ENCODE measurements at regions not wholly inside any gene's neighbourhood (a gene's known extent, or its start where the extent isn't known, plus 50 kb on each side); places are given as distances from the start of the nearest gene placed in this dataset.
"Not testable (repeated sequence)": the region's sequence is repeated elsewhere in the genome, so short reads cannot be mapped to it uniquely, and the experiment has no call there.

DNA sequence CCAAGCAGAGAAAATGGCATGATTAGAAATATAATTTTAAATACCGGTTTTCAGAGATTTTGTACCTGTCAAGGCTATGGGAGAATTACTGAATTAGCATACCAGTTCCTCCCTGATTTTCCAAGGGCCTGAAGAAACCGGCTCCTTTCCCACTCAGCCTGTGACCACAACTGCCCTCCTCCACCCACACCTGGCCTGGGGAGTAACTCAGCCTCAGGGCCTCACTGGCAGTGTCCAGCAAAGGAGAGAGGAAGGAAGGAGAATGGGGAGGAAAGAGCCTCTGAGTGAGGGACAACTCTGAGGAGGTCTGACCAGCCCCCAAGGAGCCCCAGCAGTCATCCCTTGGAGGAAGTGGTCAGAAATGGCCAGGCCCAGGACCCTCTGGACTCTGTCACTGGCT lies 98.0 kb upstream of the LYZL2 start:
- H3K27ac ChIP-seq (replicated peaks) = no peak overlapping the region
- H3K27me3 ChIP-seq (ENCODE audit: insufficient read depth, poor library complexity, severe bottlenecking) = no peaks in the 10 kb centered on the region
- DNase-seq (ENCODE audit: low read depth in 1 of 2, low spot score in 1 of 2) = peak in 1 of 2 experiments; percentile 8
- H3K4me3 ChIP-seq (replicated peaks; ENCODE audit: insufficient read depth, low read length) = no peak overlapping the region
- TF ChIP-seq SPI1 (IDR thresholded peaks at IDR 0.05; ENCODE audit: borderline replicate concordance, low read depth) = no peak
- TF ChIP-seq, protein P1, sequence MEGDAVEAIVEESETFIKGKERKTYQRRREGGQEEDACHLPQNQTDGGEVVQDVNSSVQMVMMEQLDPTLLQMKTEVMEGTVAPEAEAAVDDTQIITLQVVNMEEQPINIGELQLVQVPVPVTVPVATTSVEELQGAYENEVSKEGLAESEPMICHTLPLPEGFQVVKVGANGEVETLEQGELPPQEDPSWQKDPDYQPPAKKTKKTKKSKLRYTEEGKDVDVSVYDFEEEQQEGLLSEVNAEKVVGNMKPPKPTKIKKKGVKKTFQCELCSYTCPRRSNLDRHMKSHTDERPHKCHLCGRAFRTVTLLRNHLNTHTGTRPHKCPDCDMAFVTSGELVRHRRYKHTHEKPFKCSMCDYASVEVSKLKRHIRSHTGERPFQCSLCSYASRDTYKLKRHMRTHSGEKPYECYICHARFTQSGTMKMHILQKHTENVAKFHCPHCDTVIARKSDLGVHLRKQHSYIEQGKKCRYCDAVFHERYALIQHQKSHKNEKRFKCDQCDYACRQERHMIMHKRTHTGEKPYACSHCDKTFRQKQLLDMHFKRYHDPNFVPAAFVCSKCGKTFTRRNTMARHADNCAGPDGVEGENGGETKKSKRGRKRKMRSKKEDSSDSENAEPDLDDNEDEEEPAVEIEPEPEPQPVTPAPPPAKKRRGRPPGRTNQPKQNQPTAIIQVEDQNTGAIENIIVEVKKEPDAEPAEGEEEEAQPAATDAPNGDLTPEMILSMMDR (IDR thresholded peaks at IDR 0.05; ENCODE audit: insufficient read depth, low read length) = no peak
- TF ChIP-seq, protein P2, sequence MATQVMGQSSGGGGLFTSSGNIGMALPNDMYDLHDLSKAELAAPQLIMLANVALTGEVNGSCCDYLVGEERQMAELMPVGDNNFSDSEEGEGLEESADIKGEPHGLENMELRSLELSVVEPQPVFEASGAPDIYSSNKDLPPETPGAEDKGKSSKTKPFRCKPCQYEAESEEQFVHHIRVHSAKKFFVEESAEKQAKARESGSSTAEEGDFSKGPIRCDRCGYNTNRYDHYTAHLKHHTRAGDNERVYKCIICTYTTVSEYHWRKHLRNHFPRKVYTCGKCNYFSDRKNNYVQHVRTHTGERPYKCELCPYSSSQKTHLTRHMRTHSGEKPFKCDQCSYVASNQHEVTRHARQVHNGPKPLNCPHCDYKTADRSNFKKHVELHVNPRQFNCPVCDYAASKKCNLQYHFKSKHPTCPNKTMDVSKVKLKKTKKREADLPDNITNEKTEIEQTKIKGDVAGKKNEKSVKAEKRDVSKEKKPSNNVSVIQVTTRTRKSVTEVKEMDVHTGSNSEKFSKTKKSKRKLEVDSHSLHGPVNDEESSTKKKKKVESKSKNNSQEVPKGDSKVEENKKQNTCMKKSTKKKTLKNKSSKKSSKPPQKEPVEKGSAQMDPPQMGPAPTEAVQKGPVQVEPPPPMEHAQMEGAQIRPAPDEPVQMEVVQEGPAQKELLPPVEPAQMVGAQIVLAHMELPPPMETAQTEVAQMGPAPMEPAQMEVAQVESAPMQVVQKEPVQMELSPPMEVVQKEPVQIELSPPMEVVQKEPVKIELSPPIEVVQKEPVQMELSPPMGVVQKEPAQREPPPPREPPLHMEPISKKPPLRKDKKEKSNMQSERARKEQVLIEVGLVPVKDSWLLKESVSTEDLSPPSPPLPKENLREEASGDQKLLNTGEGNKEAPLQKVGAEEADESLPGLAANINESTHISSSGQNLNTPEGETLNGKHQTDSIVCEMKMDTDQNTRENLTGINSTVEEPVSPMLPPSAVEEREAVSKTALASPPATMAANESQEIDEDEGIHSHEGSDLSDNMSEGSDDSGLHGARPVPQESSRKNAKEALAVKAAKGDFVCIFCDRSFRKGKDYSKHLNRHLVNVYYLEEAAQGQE (IDR thresholded peaks at IDR 0.05; ENCODE audit: insufficient replicate concordance, low read depth) = no peak
- TF ChIP-seq GABPA (IDR thresholded peaks at IDR 0.05; ENCODE audit: low read depth) = no peak
- TF ChIP-seq POLR2AphosphoS5 (IDR thresholded peaks at IDR 0.05; ENCODE audit: low read depth) = no peak

DNA sequence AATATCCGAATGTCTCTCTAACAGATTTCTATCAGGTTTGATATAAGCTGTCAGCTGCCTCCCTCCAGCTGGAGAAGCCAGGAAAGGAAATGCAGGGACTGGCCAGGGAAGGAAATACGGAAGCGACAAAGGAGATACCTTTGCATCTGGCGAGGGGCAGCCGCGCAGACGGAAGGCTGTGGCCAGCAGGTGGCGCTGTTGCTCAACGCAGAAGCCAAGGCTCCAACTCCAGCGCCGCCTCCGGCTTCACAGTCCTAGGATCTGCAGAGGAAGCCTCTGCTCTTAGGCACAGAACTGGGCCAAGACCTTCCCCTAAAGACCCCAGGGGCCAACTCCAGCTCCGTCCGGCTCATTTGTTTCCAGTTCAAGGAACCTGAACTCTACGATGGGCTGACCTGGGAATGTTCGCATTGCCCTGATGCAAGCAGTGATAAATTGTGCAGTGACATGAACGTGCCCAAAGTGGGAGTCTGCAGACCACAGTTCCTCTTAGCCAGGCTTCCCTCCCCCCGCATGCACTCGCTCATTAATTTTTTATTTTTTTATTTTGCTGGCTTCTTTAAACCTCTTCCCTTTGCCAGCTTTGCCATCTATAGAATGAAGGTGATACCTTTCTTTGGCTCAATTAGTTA lies 97.3 kb upstream of the LYZL2 start:
- not testable (repeated sequence) for H3K27me3 ChIP-seq (ENCODE audit: insufficient read depth, poor library complexity, severe bottlenecking); H3K27ac ChIP-seq (replicated peaks); H3K4me3 ChIP-seq (replicated peaks; ENCODE audit: insufficient read depth, low read length)
- peak; percentile 45 to 66 for DNase-seq (ENCODE audit: low read depth in 1 of 2, low spot score in 1 of 2)
- TF ChIP-seq, protein P1 (IDR thresholded peaks at IDR 0.05; ENCODE audit: insufficient read depth, low read length) = peak; percentile 45

DNA sequence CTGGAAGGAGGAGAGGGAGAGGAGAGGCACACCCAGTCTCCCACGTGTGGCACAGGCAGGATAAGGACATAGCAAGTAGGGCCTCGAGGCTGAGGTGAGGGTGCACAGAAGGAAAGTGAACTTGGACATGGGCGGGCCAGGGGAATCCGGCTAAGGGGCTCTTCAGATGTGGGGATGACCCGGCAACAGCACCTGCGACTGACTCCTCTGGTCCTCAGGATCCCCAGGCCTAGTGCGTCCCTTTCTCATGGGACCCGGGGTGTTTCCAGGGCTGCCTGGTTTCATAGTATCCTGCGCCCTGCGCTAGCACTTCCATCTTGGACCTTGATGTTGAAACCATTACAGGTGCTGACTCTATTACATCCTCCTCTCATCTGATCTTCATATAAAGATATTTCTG lies 96.1 kb upstream of the LYZL2 start:
- TF ChIP-seq POLR2AphosphoS5 (IDR thresholded peaks at IDR 0.05; ENCODE audit: low read depth) (no peak), SPI1 (IDR thresholded peaks at IDR 0.05; ENCODE audit: borderline replicate concordance, low read depth) (no peak), GABPA (IDR thresholded peaks at IDR 0.05; ENCODE audit: low read depth) (no peak)
- TF ChIP-seq, protein P1 (IDR thresholded peaks at IDR 0.05; ENCODE audit: insufficient read depth, low read length) = no peak
- TF ChIP-seq, protein P2 (IDR thresholded peaks at IDR 0.05; ENCODE audit: insufficient replicate concordance, low read depth) = no peak
- Histone ChIP-seq H3K4me3 (replicated peaks; ENCODE audit: insufficient read depth, low read length) (no peak overlapping the region), H3K27me3 (ENCODE audit: insufficient read depth, poor library complexity, severe bottlenecking) (no peaks in the 10 kb centered on the region), H3K27ac (replicated peaks) (no peak overlapping the region)
- no peak for DNase-seq (ENCODE audit: low read depth in 1 of 2, low spot score in 1 of 2)

DNA sequence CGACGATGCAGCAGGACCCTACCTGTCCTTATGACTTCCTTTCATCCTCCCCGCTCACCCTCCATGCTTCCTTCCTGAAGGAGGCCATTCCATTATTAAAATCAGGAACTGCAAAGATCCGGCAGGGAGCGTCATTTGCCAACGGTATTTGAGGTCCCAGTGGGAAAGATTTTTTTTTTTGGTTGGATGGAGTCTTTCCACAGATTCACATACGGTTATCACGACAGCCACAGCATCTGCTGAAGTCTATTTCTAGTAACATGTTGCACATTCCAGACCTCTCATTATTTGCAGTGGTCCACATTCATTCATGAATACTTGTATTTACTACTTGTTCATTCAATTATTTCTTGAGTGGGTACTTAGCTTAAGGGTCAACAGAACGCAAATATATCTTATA lies 94.7 kb upstream of the LYZL2 start:
- DNase-seq (ENCODE audit: low read depth in 1 of 2, low spot score in 1 of 2) = no peak
- no peak overlapping the region for H3K4me3 ChIP-seq (replicated peaks; ENCODE audit: insufficient read depth, low read length)
- no peak overlapping the region for H3K27ac ChIP-seq (replicated peaks)
- H3K27me3 ChIP-seq (ENCODE audit: insufficient read depth, poor library complexity, severe bottlenecking) = no peaks in the 10 kb centered on the region
- TF ChIP-seq GABPA (IDR thresholded peaks at IDR 0.05; ENCODE audit: low read depth) (no peak), POLR2AphosphoS5 (IDR thresholded peaks at IDR 0.05; ENCODE audit: low read depth) (no peak), SPI1 (IDR thresholded peaks at IDR 0.05; ENCODE audit: borderline replicate concordance, low read depth) (no peak)
- TF ChIP-seq, protein P1 (IDR thresholded peaks at IDR 0.05; ENCODE audit: insufficient read depth, low read length) = no peak
- TF ChIP-seq, protein P2 (IDR thresholded peaks at IDR 0.05; ENCODE audit: insufficient replicate concordance, low read depth) = no peak

Measured in HL-60 (cell line).